ENCODE measurements at regions not wholly inside any gene's neighbourhood (a gene's known extent, or its start where the extent isn't known, plus 50 kb on each side); places are given as distances from the start of the nearest gene placed in this dataset.

DNA sequence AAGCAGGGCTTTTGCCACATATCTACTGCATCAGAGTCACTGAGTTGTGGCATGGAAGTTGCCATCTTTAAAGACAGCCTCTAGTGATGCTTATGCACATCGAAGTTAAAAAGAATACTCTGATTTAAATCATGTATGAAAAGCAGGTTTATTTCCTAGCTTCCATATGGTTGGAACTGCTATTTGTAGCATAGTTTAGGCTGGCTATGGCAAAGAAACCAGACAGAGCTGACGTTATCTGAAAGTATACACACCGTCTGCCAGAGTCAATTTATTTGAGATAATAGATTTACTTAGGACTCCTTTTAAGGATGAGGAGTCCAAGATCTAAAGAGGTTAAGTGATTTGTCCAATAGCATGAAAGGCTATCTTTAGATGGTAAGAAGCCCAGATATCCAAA lies 536.9 kb upstream of the ADGRL4 start:
- Histone ChIP-seq H3K9ac (ENCODE audit: low read length) (no peak overlapping the region), H3K9me2 (replicated peaks; ENCODE audit: insufficient read depth, low read length) (no peaks in the 10 kb centered on the region), H3K36me3 (ENCODE audit: low read length) (no peaks in the 10 kb centered on the region), H2AFZ (ENCODE audit: low read depth, low read length, severe bottlenecking) (no peak overlapping the region), H3K27ac (ENCODE audit: low read depth, low read length) (no peak overlapping the region), H3F3A (ENCODE audit: insufficient read depth) (no peaks in the 10 kb centered on the region), H3K27me3 (ENCODE audit: low read length) (no peaks in the 10 kb centered on the region), H4K20me1 (ENCODE audit: low read depth, low read length) (no peaks in the 10 kb centered on the region), H3K4me3 (ENCODE audit: insufficient read depth, low read length, poor library complexity, severe bottlenecking) (no peak overlapping the region), H3K79me2 (ENCODE audit: insufficient read depth, low read length) (no peaks in the 10 kb centered on the region), H3K4me2 (ENCODE audit: low read depth, low read length, poor library complexity, severe bottlenecking) (no peak overlapping the region), H3K9me3 (ENCODE audit: insufficient read depth, low read length) (no peaks in the 10 kb centered on the region)
- TF ChIP-seq, protein P1, sequence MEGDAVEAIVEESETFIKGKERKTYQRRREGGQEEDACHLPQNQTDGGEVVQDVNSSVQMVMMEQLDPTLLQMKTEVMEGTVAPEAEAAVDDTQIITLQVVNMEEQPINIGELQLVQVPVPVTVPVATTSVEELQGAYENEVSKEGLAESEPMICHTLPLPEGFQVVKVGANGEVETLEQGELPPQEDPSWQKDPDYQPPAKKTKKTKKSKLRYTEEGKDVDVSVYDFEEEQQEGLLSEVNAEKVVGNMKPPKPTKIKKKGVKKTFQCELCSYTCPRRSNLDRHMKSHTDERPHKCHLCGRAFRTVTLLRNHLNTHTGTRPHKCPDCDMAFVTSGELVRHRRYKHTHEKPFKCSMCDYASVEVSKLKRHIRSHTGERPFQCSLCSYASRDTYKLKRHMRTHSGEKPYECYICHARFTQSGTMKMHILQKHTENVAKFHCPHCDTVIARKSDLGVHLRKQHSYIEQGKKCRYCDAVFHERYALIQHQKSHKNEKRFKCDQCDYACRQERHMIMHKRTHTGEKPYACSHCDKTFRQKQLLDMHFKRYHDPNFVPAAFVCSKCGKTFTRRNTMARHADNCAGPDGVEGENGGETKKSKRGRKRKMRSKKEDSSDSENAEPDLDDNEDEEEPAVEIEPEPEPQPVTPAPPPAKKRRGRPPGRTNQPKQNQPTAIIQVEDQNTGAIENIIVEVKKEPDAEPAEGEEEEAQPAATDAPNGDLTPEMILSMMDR (IDR thresholded peaks at IDR 0.05; ENCODE audit: insufficient read depth, low read length, poor library complexity, severe bottlenecking): no peak
- no peak for TF ChIP-seq EZH2phosphoT487 (conservative IDR thresholded peaks at IDR 0.05; ENCODE audit: low read length)

DNA sequence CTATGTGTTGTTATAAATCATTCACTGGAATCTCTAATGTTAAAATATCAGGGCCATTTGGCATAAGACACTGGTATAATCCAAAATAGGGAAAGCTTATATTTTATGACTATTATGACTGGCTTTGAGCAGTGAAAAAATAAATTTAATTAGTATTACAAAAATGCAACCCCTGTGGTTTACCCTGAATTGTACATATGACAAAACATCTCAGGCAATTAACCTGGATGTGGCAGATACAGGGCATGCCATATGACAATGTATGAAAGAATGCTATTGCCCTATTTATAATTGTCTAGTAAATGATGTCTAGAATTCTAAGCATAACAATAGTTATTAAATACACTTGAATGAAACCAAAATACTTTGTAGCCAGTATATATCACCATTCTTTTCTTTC lies 532.5 kb upstream of the ADGRL4 start:
- H3K9me3 ChIP-seq (ENCODE audit: insufficient read depth, low read length): no peaks in the 10 kb centered on the region
- no peak overlapping the region for H2AFZ ChIP-seq (ENCODE audit: low read depth, low read length, severe bottlenecking)
- TF ChIP-seq EZH2phosphoT487 (conservative IDR thresholded peaks at IDR 0.05; ENCODE audit: low read length): no peak
- TF ChIP-seq, protein P1 (IDR thresholded peaks at IDR 0.05; ENCODE audit: insufficient read depth, low read length, poor library complexity, severe bottlenecking): no peak
- H3K4me3 ChIP-seq (ENCODE audit: insufficient read depth, low read length, poor library complexity, severe bottlenecking): no peak overlapping the region
- H3K79me2 ChIP-seq (ENCODE audit: insufficient read depth, low read length): no peaks in the 10 kb centered on the region
- H3K36me3 ChIP-seq (ENCODE audit: low read length): no peaks in the 10 kb centered on the region
- H3K9ac ChIP-seq (ENCODE audit: low read length): no peak overlapping the region
- no peaks in the 10 kb centered on the region for H3F3A ChIP-seq (ENCODE audit: insufficient read depth)
- H3K9me2 ChIP-seq (replicated peaks; ENCODE audit: insufficient read depth, low read length): no peaks in the 10 kb centered on the region
- no peaks in the 10 kb centered on the region for H4K20me1 ChIP-seq (ENCODE audit: low read depth, low read length)
- H3K27ac ChIP-seq (ENCODE audit: low read depth, low read length): no peak overlapping the region
- H3K27me3 ChIP-seq (ENCODE audit: low read length): no peaks in the 10 kb centered on the region
- H3K4me2 ChIP-seq (ENCODE audit: low read depth, low read length, poor library complexity, severe bottlenecking): no peak overlapping the region

DNA sequence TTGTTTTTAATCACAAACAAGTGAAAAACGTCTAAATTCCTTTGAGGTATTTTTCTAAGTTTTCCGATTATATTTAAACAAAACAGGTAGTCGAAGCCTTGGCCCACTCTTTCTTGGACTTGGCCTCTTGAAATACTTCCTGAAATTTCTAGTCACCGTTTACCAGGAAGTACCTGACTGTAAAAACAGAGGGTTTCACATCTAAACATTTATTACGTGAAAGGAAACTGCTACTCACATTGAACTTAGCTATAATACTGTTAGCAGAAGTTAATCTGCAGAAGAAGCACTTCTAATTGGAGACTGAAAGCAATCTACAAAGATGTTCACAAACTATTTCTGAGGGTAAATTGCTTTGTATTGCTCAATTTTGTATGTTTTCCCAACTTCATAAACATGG lies 526.0 kb upstream of the ADGRL4 start:
- H3K9ac ChIP-seq (ENCODE audit: low read length): no peak overlapping the region
- TF ChIP-seq, protein P1 (IDR thresholded peaks at IDR 0.05; ENCODE audit: insufficient read depth, low read length, poor library complexity, severe bottlenecking): no peak
- no peak for TF ChIP-seq EZH2phosphoT487 (conservative IDR thresholded peaks at IDR 0.05; ENCODE audit: low read length)
- no peak overlapping the region for H3K27ac ChIP-seq (ENCODE audit: low read depth, low read length)
- no peaks in the 10 kb centered on the region for H3K9me3 ChIP-seq (ENCODE audit: insufficient read depth, low read length)
- H4K20me1 ChIP-seq (ENCODE audit: low read depth, low read length): no peaks in the 10 kb centered on the region
- H3K79me2 ChIP-seq (ENCODE audit: insufficient read depth, low read length): no peaks in the 10 kb centered on the region
- peak overlapping the region; percentile 60 for H2AFZ ChIP-seq (ENCODE audit: low read depth, low read length, severe bottlenecking)
- H3K4me3 ChIP-seq (ENCODE audit: insufficient read depth, low read length, poor library complexity, severe bottlenecking): no peak overlapping the region
- H3K4me2 ChIP-seq (ENCODE audit: low read depth, low read length, poor library complexity, severe bottlenecking): no peak overlapping the region
- H3K36me3 ChIP-seq (ENCODE audit: low read length): no peaks in the 10 kb centered on the region
- H3F3A ChIP-seq (ENCODE audit: insufficient read depth): no peaks in the 10 kb centered on the region
- no peaks in the 10 kb centered on the region for H3K27me3 ChIP-seq (ENCODE audit: low read length)
- H3K9me2 ChIP-seq (replicated peaks; ENCODE audit: insufficient read depth, low read length): no peaks in the 10 kb centered on the region

Data from SU-DHL-6 (cell line).